Neural progenitor cell (in vitro differentiated cells): ENCODE measurements at regions not wholly inside any gene's neighbourhood (a gene's known extent, or its start where the extent isn't known, plus 50 kb on each side); places are given as distances from the start of the nearest gene placed in this dataset.
A peak's percentile ranks its signal among the peaks of the same experiment; 100 is the strongest.
"Not testable (repeated sequence)": the region's sequence is repeated elsewhere in the genome, so short reads cannot be mapped to it uniquely, and the experiment has no call there.

Experiments used
- DNase-seq: peaks from one replicate; pipeline ENCODE4 v3.0.0-alpha.2; 2016; ENCODE audit warnings: low spot score
- H2AFZ ChIP-seq: fragments of 200-600 bp; sonication (generic); replicated peaks from 2 replicates; pipeline ENCODE4 v1.6.1; 2016; ENCODE audit warnings: antibody characterized with exemption
- H3F3A ChIP-seq: fragments of 200-600 bp; sonication (generic); 2 replicates; pipeline ENCODE4 v1.6.1; 2016; ENCODE audit warnings: antibody characterized with exemption, low read depth
- H3K27ac ChIP-seq: fragments of 200-600 bp; sonication (generic); 2 replicates; pipeline ENCODE4 v1.5.1; 2016; ENCODE audit warnings: mild to moderate bottlenecking
- H3K27me3 ChIP-seq: fragments of 200-600 bp; sonication (generic); 2 replicates; pipeline ENCODE4 v1.6.1; 2016; ENCODE audit warnings: mild to moderate bottlenecking, moderate library complexity
- H3K36me3 ChIP-seq: fragments of 200-600 bp; sonication (generic); 2 replicates; pipeline ENCODE4 v1.5.1; 2016
- H3K4me1 ChIP-seq: fragments of 200-600 bp; sonication (generic); 2 replicates; pipeline ENCODE4 v1.6.1; 2016; ENCODE audit warnings: mixed run types
- H3K4me2 ChIP-seq: fragments of 200-600 bp; sonication (generic); 2 replicates; pipeline ENCODE4 v1.6.1; 2016
- H3K4me3 ChIP-seq: fragments of 200-600 bp; sonication (generic); 2 replicates; pipeline ENCODE4 v1.5.1; 2016
- H3K79me2 ChIP-seq: fragments of 200-600 bp; sonication (generic); 2 replicates; pipeline ENCODE4 v1.6.1; 2016; ENCODE audit warnings: low read depth
- H3K9ac ChIP-seq: fragments of 200-600 bp; sonication (generic); 2 replicates; pipeline ENCODE4 v1.6.1; 2016
- H3K9me3 ChIP-seq: fragments of 200-600 bp; sonication (generic); 2 replicates; pipeline ENCODE4 v1.5.1; 2016; ENCODE audit warnings: low read depth
- H4K20me1 ChIP-seq: fragments of 200-600 bp; sonication (generic); 2 replicates; pipeline ENCODE4 v1.6.1; 2016; ENCODE audit warnings: low read depth
- H3K27ac Mint-ChIP-seq: 3 replicates; pipeline ENCODE4 v1.8.0; 2021; ENCODE audit warnings: mixed read lengths
- H3K27me3 Mint-ChIP-seq: 2 replicates; pipeline ENCODE4 v1.8.0; 2022; ENCODE audit warnings: low read depth, mild to moderate bottlenecking, inconsistent platforms, moderate library complexity, mixed read lengths; ENCODE audit not compliant: insufficient read depth
- H3K36me3 Mint-ChIP-seq: 3 replicates; pipeline ENCODE4 v1.8.0; 2021; ENCODE audit warnings: mixed read lengths
- H3K4me1 Mint-ChIP-seq: 3 replicates; pipeline ENCODE4 v1.8.0; 2021; ENCODE audit warnings: mixed read lengths
- H3K4me3 Mint-ChIP-seq: 3 replicates; pipeline ENCODE4 v1.8.0; 2021; ENCODE audit warnings: mild to moderate bottlenecking, moderate library complexity, mixed read lengths
- H3K9me3 Mint-ChIP-seq: 3 replicates; pipeline ENCODE4 v1.8.0; 2020; ENCODE audit warnings: mixed read lengths
- CTCF ChIP-seq: fragments of 200-600 bp; sonication (generic); IDR thresholded peaks from 2 replicates; pipeline ENCODE4 v1.5.1; 2017; ENCODE audit warnings: antibody characterized with exemption, mild to moderate bottlenecking
- EZH2 ChIP-seq: fragments of 200-600 bp; sonication (generic); IDR thresholded peaks from 2 replicates; pipeline ENCODE4 v1.6.1; 2017; ENCODE audit warnings: antibody characterized with exemption, mild to moderate bottlenecking, moderate library complexity
- EZH2phosphoT487 ChIP-seq: fragments of 200-600 bp; sonication (generic); IDR thresholded peaks from 2 replicates; pipeline ENCODE4 v1.6.1; 2017; ENCODE audit warnings: antibody characterized with exemption

- peak overlapping the region; percentile 2 for H2AFZ ChIP-seq
- Mint-ChIP-seq H3K9me3 (peaks cover 3% of the 10 kb centered on the region), H3K4me1 (no peaks in the 10 kb centered on the region), H3K36me3 (no peaks in the 10 kb centered on the region), H3K27ac (no peak overlapping the region), H3K27me3 (no peaks in the 10 kb centered on the region), H3K4me3 (no peak overlapping the region)
- H3K4me1 ChIP-seq = no peaks in the 10 kb centered on the region
- TF ChIP-seq EZH2 = no peak
- TF ChIP-seq CTCF = no peak
- no peak for TF ChIP-seq EZH2phosphoT487
- no peaks in the 10 kb centered on the region for H4K20me1 ChIP-seq
- H3K4me3 ChIP-seq = no peak overlapping the region
- no peaks in the 10 kb centered on the region for H3K79me2 ChIP-seq
- H3K36me3 ChIP-seq = no peaks in the 10 kb centered on the region
- no peaks in the 10 kb centered on the region for H3K9me3 ChIP-seq
- DNase-seq = no peak
- H3K27ac ChIP-seq = no peak overlapping the region
- H3K9ac ChIP-seq = no peak overlapping the region
- H3K27me3 ChIP-seq = no peaks in the 10 kb centered on the region
- no peak overlapping the region for H3K4me2 ChIP-seq
- H3F3A ChIP-seq = no peaks in the 10 kb centered on the region
These were observed 1052.1 kb upstream of the PCDH10 start for GRCh38 chr4:132097041-132097440.

GRCh38 chr4:132101526-132101925 lies 1047.6 kb upstream of the PCDH10 start:
- TF ChIP-seq EZH2phosphoT487 (no peak), CTCF (no peak), EZH2 (no peak)
- Mint-ChIP-seq H3K36me3 (no peaks in the 10 kb centered on the region), H3K27ac (no peak overlapping the region), H3K4me3 (no peak overlapping the region), H3K4me1 (no peaks in the 10 kb centered on the region), H3K27me3 (no peaks in the 10 kb centered on the region), H3K9me3 (peaks cover 3% of the 10 kb centered on the region)
- Histone ChIP-seq H3K27me3 (no peaks in the 10 kb centered on the region), H3K9me3 (no peaks in the 10 kb centered on the region), H3K4me1 (no peaks in the 10 kb centered on the region), H3K9ac (no peak overlapping the region), H4K20me1 (no peaks in the 10 kb centered on the region), H2AFZ (no peak overlapping the region), H3K4me2 (no peak overlapping the region), H3K4me3 (no peak overlapping the region), H3F3A (no peaks in the 10 kb centered on the region), H3K79me2 (no peaks in the 10 kb centered on the region), H3K36me3 (no peaks in the 10 kb centered on the region), H3K27ac (no peak overlapping the region)
- no peak for DNase-seq

GRCh38 chr4:132108784-132109183 lies 1040.3 kb upstream of the PCDH10 start:
- Mint-ChIP-seq H3K27me3 (no peaks in the 10 kb centered on the region), H3K9me3 (no peaks in the 10 kb centered on the region), H3K4me3 (no peak overlapping the region), H3K4me1 (no peaks in the 10 kb centered on the region), H3K36me3 (no peaks in the 10 kb centered on the region), H3K27ac (no peak overlapping the region)
- Histone ChIP-seq H3K27me3 (no peaks in the 10 kb centered on the region), H3K4me2 (no peak overlapping the region), H3K79me2 (no peaks in the 10 kb centered on the region), H3K36me3 (no peaks in the 10 kb centered on the region), H3K9me3 (no peaks in the 10 kb centered on the region), H2AFZ (no peak overlapping the region), H4K20me1 (no peaks in the 10 kb centered on the region), H3K4me1 (no peaks in the 10 kb centered on the region), H3F3A (no peaks in the 10 kb centered on the region), H3K4me3 (no peak overlapping the region), H3K27ac (no peak overlapping the region), H3K9ac (no peak overlapping the region)
- no peak for TF ChIP-seq CTCF
- TF ChIP-seq EZH2 = no peak
- TF ChIP-seq EZH2phosphoT487 = no peak
- no peak for DNase-seq

- no peak overlapping the region for H3K4me3 Mint-ChIP-seq
- Histone ChIP-seq H3K27me3 (no peaks in the 10 kb centered on the region), H3K9ac (no peak overlapping the region), H2AFZ (no peak overlapping the region), H3K4me2 (no peak overlapping the region), H3K4me1 (no peaks in the 10 kb centered on the region), H3K9me3 (no peaks in the 10 kb centered on the region), H3F3A (no peaks in the 10 kb centered on the region), H3K27ac (no peak overlapping the region), H4K20me1 (no peaks in the 10 kb centered on the region), H3K79me2 (no peaks in the 10 kb centered on the region), H3K36me3 (no peaks in the 10 kb centered on the region), H3K4me3 (no peak overlapping the region)
- H3K27me3 Mint-ChIP-seq = peaks cover 5% of the 10 kb centered on the region
- no peaks in the 10 kb centered on the region for H3K9me3 Mint-ChIP-seq
- no peak overlapping the region for H3K27ac Mint-ChIP-seq
- no peak for TF ChIP-seq EZH2
- TF ChIP-seq CTCF = no peak
- no peak for TF ChIP-seq EZH2phosphoT487
- no peak for DNase-seq
- H3K36me3 Mint-ChIP-seq = no peaks in the 10 kb centered on the region
- no peaks in the 10 kb centered on the region for H3K4me1 Mint-ChIP-seq
These were observed 1034.2 kb upstream of the PCDH10 start for GRCh38 chr4:132114885-132115284.

- H4K20me1 ChIP-seq, H3K79me2 ChIP-seq, H3K4me1 ChIP-seq, H3K9ac ChIP-seq, H3K9me3 Mint-ChIP-seq, H3F3A ChIP-seq, H2AFZ ChIP-seq, H3K9me3 ChIP-seq, H3K27ac Mint-ChIP-seq, DNase-seq, H3K27me3 Mint-ChIP-seq, H3K4me2 ChIP-seq, H3K27me3 ChIP-seq, H3K36me3 Mint-ChIP-seq, H3K36me3 ChIP-seq, H3K4me3 ChIP-seq, H3K4me1 Mint-ChIP-seq, H3K27ac ChIP-seq, H3K4me3 Mint-ChIP-seq: not testable (repeated sequence)
These were observed 1026.4 kb upstream of the PCDH10 start for GRCh38 chr4:132122741-132123140.
